DMS53 (cell line): ENCODE measurements at regions not wholly inside any gene's neighbourhood (a gene's known extent, or its start where the extent isn't known, plus 50 kb on each side); places are given as distances from the start of the nearest gene placed in this dataset.

Experiments
- DNase-seq: peaks from one replicate; lab custom pipeline; 2025; lab: John Stamatoyannopoulos, UW

DNA sequence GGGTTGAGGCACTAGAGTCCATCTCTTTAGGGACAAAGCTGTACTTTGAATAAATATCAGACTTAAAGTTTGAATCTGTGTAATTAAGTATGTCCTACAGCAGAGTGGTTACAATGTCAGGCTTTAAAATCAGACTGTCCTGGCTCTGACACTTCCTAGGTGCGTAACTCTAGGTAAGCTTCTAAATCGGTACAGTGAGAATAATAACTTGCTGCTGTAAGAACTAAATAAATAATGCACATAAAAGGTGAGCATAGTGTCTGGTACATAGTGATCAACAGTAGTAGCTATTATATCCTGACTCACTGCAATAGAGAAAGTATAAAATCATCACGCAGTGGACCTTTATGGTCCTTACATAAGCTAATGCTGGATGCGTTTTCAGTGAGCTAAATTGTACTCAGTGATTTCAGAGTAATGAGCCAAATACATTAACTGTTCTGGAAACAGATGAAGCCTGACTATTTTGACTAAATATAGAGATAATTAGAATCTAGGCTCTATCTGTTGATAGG is 72.2 kb upstream of the PDK4 start:
- no peak for DNase-seq

DNA sequence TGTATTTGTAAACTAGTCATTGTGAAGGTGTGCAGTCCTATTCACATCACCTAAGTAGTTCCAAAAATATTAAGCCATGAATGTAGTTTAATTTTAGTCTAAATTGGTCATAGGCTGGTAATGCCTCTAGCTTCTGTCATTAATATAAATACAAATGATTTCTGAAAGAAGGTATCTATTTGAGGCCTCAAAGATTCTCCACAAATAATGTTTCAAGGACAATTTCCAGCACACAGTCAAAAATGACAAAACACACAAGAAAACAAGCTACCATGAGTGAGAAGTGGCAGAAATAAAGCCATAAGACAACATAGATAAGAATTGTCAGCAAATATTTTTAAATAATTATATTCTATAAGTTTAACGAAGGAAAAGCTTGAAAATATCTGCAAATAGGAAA is 66.7 kb upstream of the PDK4 start:
- no peak for DNase-seq

DNA sequence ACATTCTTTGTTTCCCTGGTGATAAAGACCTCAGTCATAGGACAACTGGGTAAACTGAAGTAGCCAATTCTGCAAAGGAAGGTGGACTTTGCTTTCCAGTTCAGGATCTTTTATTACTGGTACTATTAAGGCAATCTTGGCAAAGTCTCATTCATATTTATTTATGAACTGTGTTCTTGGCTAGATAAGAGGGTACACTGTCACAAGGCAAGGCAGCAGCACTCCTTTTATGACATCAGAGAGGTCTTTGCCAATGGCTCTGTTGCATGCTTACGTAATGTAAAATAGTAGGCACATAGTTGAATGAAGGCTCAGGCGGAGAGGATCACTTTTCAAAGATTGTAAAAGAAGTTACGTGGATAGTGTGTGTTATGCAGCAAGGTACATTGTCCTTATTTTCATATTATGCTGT is 63.7 kb upstream of the PDK4 start:
- no peak for DNase-seq

DNA sequence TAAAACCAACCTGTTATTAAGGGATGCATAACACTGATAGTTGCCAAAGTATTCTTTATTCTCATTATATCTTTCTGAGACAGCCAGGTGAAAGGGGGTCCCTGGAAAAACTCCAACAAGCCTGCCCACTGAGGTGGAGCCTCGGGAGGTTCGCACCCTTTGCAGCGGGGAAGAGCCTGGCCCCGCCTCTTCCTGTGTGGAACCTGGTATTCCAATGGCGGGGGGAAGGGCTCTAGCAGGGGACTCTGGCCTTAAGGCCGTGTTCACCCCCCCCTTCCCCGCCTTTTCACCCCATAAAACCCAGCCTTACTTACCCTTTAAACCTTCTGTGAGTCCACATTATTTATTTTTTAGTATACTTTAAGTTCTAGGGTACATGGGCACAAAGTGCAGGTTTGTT is 62.4 kb upstream of the PDK4 start:
- DNase-seq, result no peak

DNA sequence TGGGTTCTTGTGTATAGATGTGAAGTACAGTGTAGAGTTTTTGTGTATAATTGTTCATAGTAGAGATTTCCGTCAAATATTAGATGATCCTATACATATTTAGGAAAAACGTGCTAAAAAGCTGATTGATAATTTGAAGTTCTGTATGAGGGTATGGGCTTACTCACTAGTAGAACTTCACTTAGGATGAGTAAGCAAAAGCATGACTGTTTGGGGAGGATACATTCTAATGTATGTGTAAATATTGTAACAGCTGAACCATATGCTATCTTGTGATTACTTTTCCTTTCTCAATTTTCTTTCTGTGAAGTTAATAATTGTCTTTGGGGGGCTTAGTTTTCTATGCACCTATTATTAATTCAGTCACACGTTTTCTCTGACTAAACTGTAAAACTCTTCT is 53.2 kb upstream of the PDK4 start:
- peak; percentile 79 for DNase-seq

DNA sequence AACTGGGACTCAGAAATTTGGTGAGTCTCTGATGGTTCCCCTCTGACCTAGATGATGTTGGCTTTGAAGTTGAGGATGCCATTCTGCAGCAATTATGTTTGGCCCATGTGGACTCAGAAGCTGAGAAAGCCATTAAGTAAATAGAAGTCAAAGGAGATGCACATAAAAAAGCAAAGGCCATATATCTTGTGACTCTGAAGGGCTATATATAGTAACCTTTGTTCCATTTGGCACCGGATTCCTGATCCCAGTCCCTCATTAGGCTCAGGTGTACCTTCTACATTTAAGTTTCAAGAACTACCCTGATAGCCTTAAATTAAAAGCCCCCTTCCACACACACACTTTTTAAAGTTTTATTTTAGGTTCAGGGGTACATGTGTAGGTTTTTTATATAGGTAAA is 50.0 kb upstream of the PDK4 start:
- peak; percentile 60 for DNase-seq
